ENCODE measurements at regions not wholly inside any gene's neighbourhood (a gene's known extent, or its start where the extent isn't known, plus 50 kb on each side); places are given as distances from the start of the nearest gene placed in this dataset.

DNA sequence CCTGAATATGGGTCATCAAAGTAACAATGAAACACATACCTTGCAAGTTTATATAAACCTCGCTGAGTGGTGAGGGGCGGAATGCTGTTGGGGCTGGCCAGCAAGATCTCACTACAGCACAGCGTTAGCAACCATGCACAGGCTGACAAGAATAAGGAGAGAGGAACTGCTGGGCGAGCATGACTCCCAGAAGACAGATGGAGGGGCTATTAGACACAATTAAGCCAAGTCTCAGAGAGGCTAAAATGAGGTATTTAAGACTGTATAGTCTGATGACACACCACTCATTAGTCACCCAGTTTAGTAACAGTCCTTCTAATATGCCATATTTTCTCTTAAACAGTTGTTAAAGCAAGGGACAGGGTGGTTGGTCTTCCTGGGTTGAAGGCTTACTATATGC is 340.2 kb upstream of the NR5A2 start:
- TF ChIP-seq, protein P1, sequence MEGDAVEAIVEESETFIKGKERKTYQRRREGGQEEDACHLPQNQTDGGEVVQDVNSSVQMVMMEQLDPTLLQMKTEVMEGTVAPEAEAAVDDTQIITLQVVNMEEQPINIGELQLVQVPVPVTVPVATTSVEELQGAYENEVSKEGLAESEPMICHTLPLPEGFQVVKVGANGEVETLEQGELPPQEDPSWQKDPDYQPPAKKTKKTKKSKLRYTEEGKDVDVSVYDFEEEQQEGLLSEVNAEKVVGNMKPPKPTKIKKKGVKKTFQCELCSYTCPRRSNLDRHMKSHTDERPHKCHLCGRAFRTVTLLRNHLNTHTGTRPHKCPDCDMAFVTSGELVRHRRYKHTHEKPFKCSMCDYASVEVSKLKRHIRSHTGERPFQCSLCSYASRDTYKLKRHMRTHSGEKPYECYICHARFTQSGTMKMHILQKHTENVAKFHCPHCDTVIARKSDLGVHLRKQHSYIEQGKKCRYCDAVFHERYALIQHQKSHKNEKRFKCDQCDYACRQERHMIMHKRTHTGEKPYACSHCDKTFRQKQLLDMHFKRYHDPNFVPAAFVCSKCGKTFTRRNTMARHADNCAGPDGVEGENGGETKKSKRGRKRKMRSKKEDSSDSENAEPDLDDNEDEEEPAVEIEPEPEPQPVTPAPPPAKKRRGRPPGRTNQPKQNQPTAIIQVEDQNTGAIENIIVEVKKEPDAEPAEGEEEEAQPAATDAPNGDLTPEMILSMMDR (IDR thresholded peaks at IDR 0.05): no peak
- no peak for TF ChIP-seq POLR2A (IDR thresholded peaks at IDR 0.05)

All from Peyer's patch (tissue), 4 donors.